ENCODE measurements at regions not wholly inside any gene's neighbourhood (a gene's known extent, or its start where the extent isn't known, plus 50 kb on each side); places are given as distances from the start of the nearest gene placed in this dataset.

- H3K4me1 Mint-ChIP-seq = no peaks in the 10 kb centered on the region
- H3K36me3 Mint-ChIP-seq (ENCODE audit: low read depth) = no peaks in the 10 kb centered on the region
- TF ChIP-seq CTCF (conservative IDR thresholded peaks at IDR 0.05) = no peak
- peaks cover 8% of the 10 kb centered on the region for H3K9me3 Mint-ChIP-seq
- no peak overlapping the region for H3K27ac Mint-ChIP-seq (ENCODE audit: unreplicated experiment)
- H3K4me3 Mint-ChIP-seq = no peak overlapping the region
- no peaks in the 10 kb centered on the region for H3K27me3 Mint-ChIP-seq (ENCODE audit: low read depth)
- DNase-seq (ENCODE audit: low read depth, low spot score) = no peak
Observed at GRCh38 chr11:82653752-82654151, 79.9 kb downstream of the FAM181B start.

- Mint-ChIP-seq H3K27ac (ENCODE audit: unreplicated experiment) (no peak overlapping the region), H3K27me3 (ENCODE audit: low read depth) (no peaks in the 10 kb centered on the region), H3K9me3 (peaks cover 4% of the 10 kb centered on the region), H3K4me3 (no peak overlapping the region), H3K36me3 (ENCODE audit: low read depth) (no peaks in the 10 kb centered on the region), H3K4me1 (peaks cover 5% of the 10 kb centered on the region)
- no peak for DNase-seq (ENCODE audit: low read depth, low spot score)
- TF ChIP-seq CTCF (conservative IDR thresholded peaks at IDR 0.05) = no peak
Observed at GRCh38 chr11:82639251-82639650, 94.4 kb downstream of the FAM181B start.

- TF ChIP-seq CTCF (conservative IDR thresholded peaks at IDR 0.05) = no peak
- DNase-seq (ENCODE audit: low read depth, low spot score) = no peak
- H3K27ac Mint-ChIP-seq (ENCODE audit: unreplicated experiment) = no peak overlapping the region
- H3K27me3 Mint-ChIP-seq (ENCODE audit: low read depth) = no peaks in the 10 kb centered on the region
- peaks cover 4% of the 10 kb centered on the region for H3K9me3 Mint-ChIP-seq
- H3K4me3 Mint-ChIP-seq = no peak overlapping the region
- peaks cover 5% of the 10 kb centered on the region for H3K4me1 Mint-ChIP-seq
- no peaks in the 10 kb centered on the region for H3K36me3 Mint-ChIP-seq (ENCODE audit: low read depth)
Observed at GRCh38 chr11:82636615-82637014, 97.0 kb downstream of the FAM181B start.

- no peak overlapping the region for H3K4me3 Mint-ChIP-seq
- H3K9me3 Mint-ChIP-seq = peaks cover 6% of the 10 kb centered on the region
- H3K4me1 Mint-ChIP-seq = peaks cover 5% of the 10 kb centered on the region
- DNase-seq (ENCODE audit: low read depth, low spot score) = no peak
- H3K36me3 Mint-ChIP-seq (ENCODE audit: low read depth) = no peaks in the 10 kb centered on the region
- TF ChIP-seq CTCF (conservative IDR thresholded peaks at IDR 0.05) = no peak
- H3K27me3 Mint-ChIP-seq (ENCODE audit: low read depth) = no peaks in the 10 kb centered on the region
- no peak overlapping the region for H3K27ac Mint-ChIP-seq (ENCODE audit: unreplicated experiment)
Observed at GRCh38 chr11:82634091-82634490, 99.6 kb downstream of the FAM181B start.

- no peak for DNase-seq (ENCODE audit: low read depth, low spot score)
- Mint-ChIP-seq H3K9me3 (peaks cover 14% of the 10 kb centered on the region), H3K27ac (ENCODE audit: unreplicated experiment) (no peak overlapping the region), H3K4me1 (peaks cover 5% of the 10 kb centered on the region), H3K4me3 (no peak overlapping the region), H3K36me3 (ENCODE audit: low read depth) (no peaks in the 10 kb centered on the region), H3K27me3 (ENCODE audit: low read depth) (no peaks in the 10 kb centered on the region)
- TF ChIP-seq CTCF (conservative IDR thresholded peaks at IDR 0.05) = no peak
Observed at GRCh38 chr11:82631722-82632630, 101.7 kb downstream of the FAM181B start.

Measured in neural crest cell (in vitro differentiated cells).